BJ (cell line): ENCODE measurements at regions not wholly inside any gene's neighbourhood (a gene's known extent, or its start where the extent isn't known, plus 50 kb on each side); places are given as distances from the start of the nearest gene placed in this dataset.
"Not testable (repeated sequence)": the region's sequence is repeated elsewhere in the genome, so short reads cannot be mapped to it uniquely, and the experiment has no call there.

Source experiments
- CTCF ChIA-PET: fragments of 350-600 bp; formaldehyde crosslinking; extraction: SDS; loops from one replicate; lab custom pipeline; 2021; ENCODE audit warnings: antibody characterized with exemption, inconsistent platforms; lab: Yijun Ruan, JAX
- POLR2A ChIA-PET: fragments of 300-600 bp; sonication (Branson Sonifier 250); formaldehyde crosslinking; extraction: SDS; loops from one replicate; lab custom pipeline; 2021; ENCODE audit warnings: antibody characterized with exemption; lab: Charles Lee
- DNase-seq: peaks from one replicate; pipeline ENCODE4 v3.0.0-alpha.2; 2011; ENCODE audit warnings: low read depth
- H3K27me3 ChIP-seq: 2 replicates; pipeline ENCODE4 v1.6.0; 2011; ENCODE audit warnings: low read length; ENCODE audit not compliant: control insufficient read depth, insufficient read depth
- H3K36me3 ChIP-seq: 2 replicates; pipeline ENCODE4 v1.5.1; 2011; ENCODE audit warnings: low read length; ENCODE audit not compliant: control insufficient read depth, insufficient read depth
- H3K4me3 ChIP-seq: 2 replicates; pipeline ENCODE4 v1.5.1; 2011; ENCODE audit warnings: low read depth, mild to moderate bottlenecking, control low read depth, low read length
- TF ChIP-seq, protein P1 (sequence below): IDR thresholded peaks from 2 replicates; pipeline ENCODE4 v1.5.1; 2011; ENCODE audit warnings: low read depth, mild to moderate bottlenecking, control low read depth, inconsistent platforms, low read length, moderate library complexity; ENCODE audit not compliant: insufficient read depth

DNA sequence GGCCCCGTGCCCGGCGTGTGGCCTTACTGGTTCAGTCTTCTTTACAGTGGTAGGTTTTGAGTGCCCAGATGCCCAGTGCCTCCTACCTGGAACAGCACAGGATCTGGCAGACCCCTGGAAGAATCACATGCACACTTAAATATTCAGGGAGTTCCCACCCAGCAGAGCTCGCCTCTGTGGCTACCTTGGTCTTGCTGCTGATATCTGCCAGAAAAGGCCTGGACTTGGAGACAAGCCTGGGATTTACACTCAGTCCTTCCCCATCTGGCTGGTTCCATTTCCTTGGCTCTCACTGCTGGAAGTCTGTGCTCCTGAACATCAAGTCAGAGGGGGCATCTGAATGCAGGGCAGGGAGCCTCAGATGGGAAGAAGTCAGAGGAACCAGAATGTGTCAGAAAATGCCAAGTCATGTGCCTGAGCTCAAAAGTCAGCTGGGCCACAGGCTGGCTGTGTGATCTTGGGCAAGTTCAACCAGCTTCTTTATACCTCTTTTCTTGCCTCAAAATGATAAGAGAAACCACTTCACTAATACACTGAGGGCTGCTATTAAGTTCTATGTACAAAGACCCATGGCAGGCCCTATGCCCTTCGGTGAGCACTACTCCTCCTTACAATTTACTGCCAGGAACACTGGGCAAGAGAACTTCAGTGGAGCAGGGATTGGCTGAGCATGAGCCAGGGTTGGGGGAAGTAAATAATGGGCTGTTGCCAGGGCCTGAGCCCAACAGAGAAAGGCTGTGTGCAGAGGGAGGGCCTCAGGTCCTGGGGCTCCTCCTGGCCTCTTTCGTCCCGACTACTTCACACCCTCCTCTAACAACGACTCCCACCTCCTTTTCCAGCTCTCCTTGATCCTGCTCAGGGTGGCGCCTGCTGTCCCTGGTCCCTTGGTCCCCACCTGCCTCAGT is 135.9 kb downstream of the GPCPD1 start:
- CTCF ChIA-PET: no interaction called here
- TF ChIP-seq, protein P1, sequence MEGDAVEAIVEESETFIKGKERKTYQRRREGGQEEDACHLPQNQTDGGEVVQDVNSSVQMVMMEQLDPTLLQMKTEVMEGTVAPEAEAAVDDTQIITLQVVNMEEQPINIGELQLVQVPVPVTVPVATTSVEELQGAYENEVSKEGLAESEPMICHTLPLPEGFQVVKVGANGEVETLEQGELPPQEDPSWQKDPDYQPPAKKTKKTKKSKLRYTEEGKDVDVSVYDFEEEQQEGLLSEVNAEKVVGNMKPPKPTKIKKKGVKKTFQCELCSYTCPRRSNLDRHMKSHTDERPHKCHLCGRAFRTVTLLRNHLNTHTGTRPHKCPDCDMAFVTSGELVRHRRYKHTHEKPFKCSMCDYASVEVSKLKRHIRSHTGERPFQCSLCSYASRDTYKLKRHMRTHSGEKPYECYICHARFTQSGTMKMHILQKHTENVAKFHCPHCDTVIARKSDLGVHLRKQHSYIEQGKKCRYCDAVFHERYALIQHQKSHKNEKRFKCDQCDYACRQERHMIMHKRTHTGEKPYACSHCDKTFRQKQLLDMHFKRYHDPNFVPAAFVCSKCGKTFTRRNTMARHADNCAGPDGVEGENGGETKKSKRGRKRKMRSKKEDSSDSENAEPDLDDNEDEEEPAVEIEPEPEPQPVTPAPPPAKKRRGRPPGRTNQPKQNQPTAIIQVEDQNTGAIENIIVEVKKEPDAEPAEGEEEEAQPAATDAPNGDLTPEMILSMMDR: no peak
- H3K27me3 ChIP-seq: no peaks in the 10 kb centered on the region; the same call in 1 of the 2 replicates
- no peaks in the 10 kb centered on the region for H3K36me3 ChIP-seq
- no peak for DNase-seq
- H3K4me3 ChIP-seq: no peak overlapping the region
- POLR2A ChIA-PET: no interaction called here

DNA sequence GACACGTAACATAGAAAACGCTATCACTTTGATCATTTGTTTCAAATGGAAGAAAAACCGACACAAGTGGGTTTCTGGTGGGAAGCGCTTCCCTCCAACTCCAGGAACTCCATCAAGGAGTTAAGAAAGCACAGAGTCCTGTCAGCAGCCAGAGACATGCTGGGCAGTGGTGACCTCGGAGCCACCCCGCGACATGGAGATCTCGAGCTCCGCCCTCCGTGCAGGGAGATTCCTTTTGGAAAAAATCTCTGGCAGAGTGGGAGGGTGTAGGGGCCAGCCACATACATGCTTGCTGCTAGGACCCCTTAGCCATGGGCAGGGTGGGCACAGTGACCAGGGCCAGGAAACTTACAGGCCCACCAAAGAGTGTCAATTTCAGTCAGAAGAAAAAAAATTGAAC is 138.9 kb downstream of the GPCPD1 start:
- CTCF ChIA-PET, H3K4me3 ChIP-seq, DNase-seq, POLR2A ChIA-PET, H3K36me3 ChIP-seq, H3K27me3 ChIP-seq: not testable (repeated sequence)

DNA sequence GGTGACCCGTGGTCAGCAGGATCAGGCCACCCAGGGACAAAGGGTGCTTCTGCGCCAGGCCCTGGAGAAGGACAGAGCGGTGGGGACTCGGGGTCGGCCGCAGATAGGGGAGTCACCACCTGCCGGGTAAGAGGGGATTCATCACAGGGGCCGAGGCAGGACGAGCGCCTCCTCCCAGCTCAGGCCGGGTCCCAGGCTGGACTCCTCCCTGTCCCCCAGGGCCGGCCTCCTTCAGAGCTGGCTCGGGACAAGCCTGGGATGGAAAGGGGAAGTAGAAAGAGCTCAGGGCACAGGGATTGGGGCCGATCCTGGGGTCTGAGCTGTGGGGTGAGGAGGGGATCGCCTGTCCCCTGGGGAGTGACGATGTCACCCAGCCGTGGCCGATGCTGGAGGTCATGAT is 139.4 kb downstream of the GPCPD1 start:
- TF ChIP-seq, protein P1: no peak
- H3K4me3 ChIP-seq: no peak overlapping the region
- no peaks in the 10 kb centered on the region for H3K27me3 ChIP-seq
- no peaks in the 10 kb centered on the region for H3K36me3 ChIP-seq
- CTCF ChIA-PET: no interaction called here
- POLR2A ChIA-PET: no interaction called here
- no peak for DNase-seq

DNA sequence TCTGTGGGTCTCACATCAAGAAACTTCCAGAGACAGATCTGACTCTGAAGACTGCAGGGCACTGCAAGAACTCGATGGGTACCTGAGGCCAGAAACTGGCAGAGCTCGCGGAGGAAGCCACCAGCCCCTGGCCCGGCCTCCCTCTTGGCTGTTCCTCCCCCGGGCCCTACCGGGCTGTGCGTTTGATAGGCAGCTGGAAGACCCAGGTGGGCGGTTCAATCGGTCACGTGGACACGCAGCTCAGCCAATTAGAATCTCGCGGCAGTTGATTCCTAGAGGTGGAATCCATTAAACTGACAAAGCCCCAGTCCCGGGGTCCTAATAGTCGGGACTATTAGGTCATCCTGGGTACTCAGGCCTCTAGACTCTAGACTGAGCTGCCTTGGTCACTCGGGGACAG is 139.9 kb downstream of the GPCPD1 start:
- no peaks in the 10 kb centered on the region for H3K36me3 ChIP-seq
- no peaks in the 10 kb centered on the region for H3K27me3 ChIP-seq
- ChIA-PET POLR2A (no interaction called here), CTCF (interaction anchor here (0.6 kb wide), 1 partner anchor 1725 kb away, joined by 3 read pairs; no protein-coding TSS in a partner anchor)
- DNase-seq: no peak
- no peak overlapping the region for H3K4me3 ChIP-seq
- TF ChIP-seq, protein P1: no peak

DNA sequence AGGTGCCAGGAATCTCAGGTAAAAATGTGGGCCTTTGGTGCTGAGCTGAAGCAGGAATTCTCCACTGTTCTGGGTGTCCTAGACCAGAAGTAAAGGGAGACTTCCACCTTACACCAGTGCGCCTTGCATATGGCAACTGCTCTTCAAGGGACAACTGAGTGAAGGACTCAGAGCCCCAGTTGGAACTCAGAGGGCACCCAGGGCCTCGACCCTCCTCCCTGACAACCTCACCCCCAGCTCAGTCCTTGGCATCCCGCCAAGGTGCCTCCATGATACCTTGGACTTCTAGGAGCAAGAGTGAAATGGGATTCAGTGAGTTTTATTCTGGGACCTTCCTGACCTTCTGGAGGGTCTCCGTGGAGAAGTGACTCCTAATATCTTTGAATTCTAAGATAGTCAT is 140.3 kb downstream of the GPCPD1 start:
- no peaks in the 10 kb centered on the region for H3K36me3 ChIP-seq
- H3K4me3 ChIP-seq: no peak overlapping the region
- H3K27me3 ChIP-seq: no peaks in the 10 kb centered on the region
- TF ChIP-seq, protein P1: no peak
- no peak for DNase-seq
- POLR2A ChIA-PET: no interaction called here
- CTCF ChIA-PET: interaction anchor here (0.6 kb wide), 1 partner anchor 1725 kb away, joined by 3 read pairs; no protein-coding TSS in a partner anchor
